ENCODE measurements at regions not wholly inside any gene's neighbourhood (a gene's known extent, or its start where the extent isn't known, plus 50 kb on each side); places are given as distances from the start of the nearest gene placed in this dataset.

GRCh38 chr5:116389601-116390000, 185.0 kb downstream of the SEMA6A start:
- no peaks in the 10 kb centered on the region for H3K27me3 ChIP-seq
- 93 to 100% (median 96%) methylated on average over 1 of the region's 1 CpG for WGBS, 5 donors
- H3K9me3 ChIP-seq = no peaks in the 10 kb centered on the region
- intact Hi-C loops (cut with DNase I; ENCODE audit: low total_unique reads) = no loop called here
- no peak for DNase-seq
- no peak overlapping the region for H3K4me3 ChIP-seq
- H3K4me1 ChIP-seq = peaks cover 0 to 1% (median 0%) of the 10 kb centered on the region in 4 donors
- TF ChIP-seq POLR2AphosphoS5 (IDR thresholded peaks at IDR 0.05) (no peak), CTCF (IDR thresholded peaks at IDR 0.05) (no peak), EP300 (IDR thresholded peaks at IDR 0.05) (no peak), POLR2A (IDR thresholded peaks at IDR 0.05) (no peak)
- H3K27ac ChIP-seq = no peak overlapping the region
- no peaks in the 10 kb centered on the region for H3K36me3 ChIP-seq

GRCh38 chr5:116388564-116389258, 185.9 kb downstream of the SEMA6A start:
- peak in 1 of 2 donors; percentile 24 for DNase-seq
- Histone ChIP-seq H3K27ac (no peak overlapping the region), H3K27me3 (no peaks in the 10 kb centered on the region), H3K4me1 (no peaks in the 10 kb centered on the region), H3K9me3 (no peaks in the 10 kb centered on the region), H3K4me3 (no peak overlapping the region), H3K36me3 (no peaks in the 10 kb centered on the region)
- 83 to 92% (median 86%) methylated on average over 11 of the region's 11 CpGs for WGBS, 5 donors
- intact Hi-C loops (cut with DNase I; ENCODE audit: low total_unique reads) = no loop called here
- TF ChIP-seq POLR2A (IDR thresholded peaks at IDR 0.05) = no peak
- no peak for TF ChIP-seq POLR2AphosphoS5 (IDR thresholded peaks at IDR 0.05)
- no peak for TF ChIP-seq CTCF (IDR thresholded peaks at IDR 0.05)
- TF ChIP-seq EP300 (IDR thresholded peaks at IDR 0.05) = no peak

- no peak overlapping the region for H3K4me3 ChIP-seq
- intact Hi-C loops (cut with DNase I; ENCODE audit: low total_unique reads) = no loop called here
- TF ChIP-seq CTCF (IDR thresholded peaks at IDR 0.05) (no peak), EP300 (IDR thresholded peaks at IDR 0.05) (no peak), POLR2A (IDR thresholded peaks at IDR 0.05) (no peak), POLR2AphosphoS5 (IDR thresholded peaks at IDR 0.05) (no peak)
- no peak for DNase-seq
- no peaks in the 10 kb centered on the region for H3K27me3 ChIP-seq
- no peaks in the 10 kb centered on the region for H3K4me1 ChIP-seq
- WGBS, 5 donors = 95 to 97% (median 96%) methylated on average over 3 of the region's 3 CpGs
- H3K27ac ChIP-seq = no peak overlapping the region
- H3K36me3 ChIP-seq = no peaks in the 10 kb centered on the region
- no peaks in the 10 kb centered on the region for H3K9me3 ChIP-seq
These were observed 186.9 kb downstream of the SEMA6A start for GRCh38 chr5:116387738-116388137.

GRCh38 chr5:116386633-116387032, 188.0 kb downstream of the SEMA6A start:
- Histone ChIP-seq H3K27ac (no peak overlapping the region), H3K36me3 (no peaks in the 10 kb centered on the region), H3K27me3 (no peaks in the 10 kb centered on the region), H3K4me3 (no peak overlapping the region), H3K9me3 (no peaks in the 10 kb centered on the region), H3K4me1 (no peaks in the 10 kb centered on the region)
- TF ChIP-seq POLR2AphosphoS5 (IDR thresholded peaks at IDR 0.05) = no peak
- no peak for TF ChIP-seq POLR2A (IDR thresholded peaks at IDR 0.05)
- TF ChIP-seq EP300 (IDR thresholded peaks at IDR 0.05) = no peak
- WGBS, 5 donors = 85 to 93% (median 91%) methylated on average over 5 of the region's 5 CpGs
- intact Hi-C loops (cut with DNase I; ENCODE audit: low total_unique reads) = no loop called here
- no peak for DNase-seq

- H3K4me1 ChIP-seq = no peaks in the 10 kb centered on the region
- H3K9me3 ChIP-seq = no peaks in the 10 kb centered on the region
- WGBS, 5 donors = 67 to 75% (median 70%) methylated on average over 3 of the region's 3 CpGs
- DNase-seq = no peak
- no peak overlapping the region for H3K27ac ChIP-seq
- H3K36me3 ChIP-seq = no peaks in the 10 kb centered on the region
- no peaks in the 10 kb centered on the region for H3K27me3 ChIP-seq
- TF ChIP-seq POLR2A (IDR thresholded peaks at IDR 0.05) (no peak), EP300 (IDR thresholded peaks at IDR 0.05) (no peak), CTCF (IDR thresholded peaks at IDR 0.05) (no peak), POLR2AphosphoS5 (IDR thresholded peaks at IDR 0.05) (no peak)
- no peak overlapping the region for H3K4me3 ChIP-seq
- intact Hi-C loops (cut with DNase I; ENCODE audit: low total_unique reads) = no loop called here
These were observed 191.8 kb downstream of the SEMA6A start for GRCh38 chr5:116382874-116383266.
